ENCODE measurements at regions not wholly inside any gene's neighbourhood (a gene's known extent, or its start where the extent isn't known, plus 50 kb on each side); places are given as distances from the start of the nearest gene placed in this dataset.

DNA sequence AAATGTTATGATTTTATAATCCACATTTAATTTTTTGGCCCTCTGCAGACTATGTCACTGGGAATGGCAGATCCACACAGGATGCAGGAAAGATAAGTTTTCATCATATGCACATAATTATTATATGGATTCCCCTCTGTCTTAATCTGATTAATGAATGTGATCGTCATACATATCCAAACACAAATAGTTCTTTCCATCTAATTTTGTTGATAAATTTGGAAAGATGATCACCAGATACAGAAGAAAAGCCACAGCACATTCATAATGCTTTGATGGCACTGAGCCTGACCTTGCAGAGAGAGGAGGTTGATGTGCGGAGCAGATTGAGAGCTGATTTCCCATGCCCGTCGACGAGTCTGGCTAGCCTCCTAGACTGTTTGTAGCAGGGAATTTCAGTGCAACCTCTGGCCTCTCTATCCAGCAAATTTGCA lies 471.5 kb downstream of the EPM2A start:
- TF ChIP-seq ZNF629 (CRISPR knock-in tag; conservative IDR thresholded peaks at IDR 0.05): no peak
- no peak for TF ChIP-seq CEBPG (CRISPR knock-in tag; IDR thresholded peaks at IDR 0.05)
- TF ChIP-seq ZNF274 (CRISPR knock-in tag; IDR thresholded peaks at IDR 0.05): no peak

All from HepG2 (cell line).